Ecto neural progenitor cell (in vitro differentiated cells): ENCODE measurements at regions not wholly inside any gene's neighbourhood (a gene's known extent, or its start where the extent isn't known, plus 50 kb on each side); places are given as distances from the start of the nearest gene placed in this dataset.
"Not testable (repeated sequence)": the region's sequence is repeated elsewhere in the genome, so short reads cannot be mapped to it uniquely, and the experiment has no call there.

Experiments used
- DNase-seq: peaks from one replicate; pipeline ENCODE4 v3.0.0-alpha.2; 2018; ENCODE audit warnings: low spot score

DNA sequence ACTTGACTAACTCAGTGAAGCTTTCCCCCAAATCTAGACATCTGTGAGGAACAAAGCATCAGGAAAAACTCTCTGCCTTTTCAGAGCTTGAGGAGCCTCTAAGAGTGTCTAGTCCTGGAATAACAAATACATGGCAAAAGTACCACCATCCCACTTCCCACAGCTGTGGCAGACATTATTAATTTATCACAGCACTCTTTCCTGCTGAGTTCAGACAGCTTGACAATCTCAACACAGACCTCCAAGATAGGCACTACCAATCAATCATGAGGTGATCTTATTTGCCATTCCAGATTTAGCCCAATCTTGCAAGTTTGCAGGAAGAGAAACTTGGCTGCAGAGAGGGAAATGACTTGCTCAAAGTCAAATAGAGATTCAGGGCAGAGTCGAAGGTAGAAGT, 202.8 kb downstream of the MN1 start:
- no peak for DNase-seq

DNA sequence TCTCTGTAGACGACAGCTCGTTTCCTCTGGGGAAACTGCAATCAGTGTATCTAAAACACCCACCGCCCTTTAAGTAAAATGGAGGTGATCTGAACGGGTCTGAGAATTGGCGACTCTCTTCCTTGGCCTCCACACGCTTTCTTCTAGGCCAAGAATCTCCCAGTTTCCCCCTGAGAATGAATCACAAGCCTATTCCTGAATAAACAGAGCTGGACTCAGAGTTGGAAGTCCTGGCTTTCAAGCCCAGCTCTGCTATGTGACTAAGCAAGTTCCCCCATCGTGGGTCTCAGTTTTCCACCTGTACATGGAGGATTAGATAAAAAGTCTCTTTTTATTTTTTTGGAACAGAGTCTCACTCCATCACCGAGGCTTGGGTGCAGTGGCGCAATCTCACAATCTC, 200.4 kb downstream of the MN1 start:
- DNase-seq: no peak

DNA sequence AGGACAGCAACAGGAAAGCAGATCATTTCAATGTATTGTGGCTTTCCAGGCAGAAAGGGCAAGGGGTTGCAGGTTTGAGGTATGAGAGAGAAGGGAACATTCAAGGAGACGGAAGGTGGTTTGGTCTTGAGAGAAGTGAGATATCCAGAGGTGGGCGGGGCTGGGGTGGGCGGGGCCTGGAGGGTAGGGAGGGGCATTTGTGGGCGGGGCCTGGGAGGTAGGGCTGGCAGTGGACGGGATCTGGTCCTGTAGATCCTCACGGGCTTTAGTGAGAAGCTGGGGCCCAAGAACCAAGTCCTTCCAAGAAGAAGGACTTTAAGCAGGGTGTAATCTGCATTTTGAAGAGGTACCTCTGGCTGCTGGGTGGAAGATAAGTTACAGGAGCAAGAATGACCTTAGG, 199.2 kb downstream of the MN1 start:
- no peak for DNase-seq

DNA sequence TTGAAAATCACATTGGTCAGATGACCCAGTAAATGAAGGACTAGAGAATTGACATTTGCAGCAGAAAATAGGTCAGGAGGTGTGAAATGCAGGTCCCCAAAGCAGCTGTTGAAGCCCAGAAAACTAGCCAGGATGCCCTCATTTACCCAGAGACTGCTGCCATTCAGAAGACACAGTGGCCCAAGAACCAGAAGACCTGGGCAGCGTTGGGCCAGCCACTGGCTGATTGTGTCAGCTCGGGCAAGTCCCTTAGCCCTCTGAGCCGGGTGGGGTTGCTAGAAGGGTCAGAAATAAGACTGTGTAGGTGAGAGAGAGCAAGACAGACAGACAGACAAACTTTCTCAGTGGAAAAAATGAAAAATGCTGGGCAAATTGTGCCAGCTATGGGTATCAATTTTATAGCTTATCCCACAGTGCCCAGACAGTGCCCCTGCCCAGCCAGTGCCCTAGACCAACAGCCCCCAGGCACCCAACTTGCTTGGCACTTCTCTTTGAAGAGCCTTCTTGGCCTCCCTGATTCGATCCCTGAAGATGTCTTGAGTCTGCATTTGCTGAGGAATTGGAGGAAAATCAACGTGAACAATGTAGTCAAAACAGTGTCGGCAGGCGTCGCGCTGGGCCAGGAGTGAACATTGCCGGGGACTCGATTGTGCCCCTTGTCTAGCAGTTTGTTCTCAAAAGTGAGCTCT, 198.3 kb downstream of the MN1 start:
- DNase-seq: no peak

DNA sequence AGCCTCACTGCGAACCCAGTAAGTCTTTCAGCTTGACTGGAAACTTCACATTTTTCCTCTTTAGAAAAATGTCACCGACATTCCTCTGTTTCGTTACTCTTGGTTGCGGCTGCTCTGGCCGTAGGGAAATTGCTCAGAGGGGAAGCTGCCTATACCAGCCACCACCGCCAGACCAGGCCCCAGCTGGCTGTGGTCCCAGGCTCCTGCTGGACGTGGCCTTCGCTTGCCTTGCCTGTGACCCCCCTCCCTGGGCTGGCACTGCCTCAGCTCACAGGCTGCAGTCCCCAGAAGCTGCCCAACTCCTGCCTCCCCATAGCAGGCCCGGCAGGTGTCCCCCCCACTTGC, 197.8 kb downstream of the MN1 start:
- DNase-seq: no peak

DNA sequence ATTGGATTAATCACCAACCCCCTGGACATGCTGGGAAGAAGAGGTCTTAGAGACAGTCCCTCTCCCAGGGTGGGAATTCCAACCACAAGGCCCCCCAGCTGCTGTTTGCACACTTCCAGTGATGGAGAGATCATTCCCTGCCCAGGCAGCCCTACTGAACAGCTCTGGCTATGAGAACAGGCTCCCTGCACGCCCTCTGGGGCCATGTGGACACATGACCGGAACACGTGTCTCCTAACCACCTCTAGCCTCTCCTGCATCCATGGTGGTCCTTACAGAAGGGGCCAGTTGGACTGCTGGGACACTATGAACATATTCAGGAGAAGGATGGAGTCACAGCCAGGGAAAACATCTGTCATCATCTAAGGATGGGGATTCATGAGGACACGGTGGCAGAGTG, 196.2 kb downstream of the MN1 start:
- no peak for DNase-seq

DNA sequence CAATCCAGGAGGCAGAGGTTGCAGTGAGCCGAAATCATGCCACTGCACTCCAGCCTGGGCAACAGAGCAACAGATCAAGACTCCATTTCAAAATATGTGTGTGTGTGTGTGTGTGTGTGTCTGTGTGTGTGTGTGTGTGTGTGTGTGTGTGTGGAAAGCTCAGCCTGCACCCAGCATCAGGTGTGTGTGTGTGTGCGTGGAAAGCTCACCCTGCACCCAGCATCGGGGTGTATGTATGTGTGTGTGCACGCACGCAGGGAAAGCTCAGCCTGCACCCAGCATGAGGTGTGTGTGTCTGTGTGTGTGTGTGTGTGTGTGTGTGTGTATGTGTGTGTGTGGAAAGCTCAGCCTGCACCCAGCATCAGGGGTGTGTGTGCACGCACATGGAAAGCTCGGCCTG, 193.8 kb downstream of the MN1 start:
- DNase-seq: not testable (repeated sequence)

DNA sequence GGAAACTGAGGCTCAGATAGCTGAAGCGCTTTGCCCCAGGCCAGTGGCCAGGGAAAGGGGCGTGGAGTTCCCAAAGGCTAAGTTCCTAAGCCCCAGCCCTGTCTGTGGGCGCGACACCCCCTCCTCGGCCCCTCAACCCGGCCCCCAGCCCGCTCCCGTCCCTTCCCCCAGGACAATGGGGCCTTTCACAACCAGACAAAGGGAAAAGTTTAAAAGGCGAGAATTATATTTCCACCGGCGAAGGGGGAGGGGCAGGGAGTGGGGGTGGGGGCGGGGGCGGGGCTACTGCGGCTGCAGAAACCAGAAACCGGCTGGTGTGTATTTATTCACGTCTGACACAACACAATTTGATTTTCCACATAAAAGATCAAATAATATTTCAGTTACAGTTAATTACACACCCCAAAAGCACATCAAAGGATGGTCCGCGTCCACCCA, 192.1 kb downstream of the MN1 start:
- DNase-seq: no peak

DNA sequence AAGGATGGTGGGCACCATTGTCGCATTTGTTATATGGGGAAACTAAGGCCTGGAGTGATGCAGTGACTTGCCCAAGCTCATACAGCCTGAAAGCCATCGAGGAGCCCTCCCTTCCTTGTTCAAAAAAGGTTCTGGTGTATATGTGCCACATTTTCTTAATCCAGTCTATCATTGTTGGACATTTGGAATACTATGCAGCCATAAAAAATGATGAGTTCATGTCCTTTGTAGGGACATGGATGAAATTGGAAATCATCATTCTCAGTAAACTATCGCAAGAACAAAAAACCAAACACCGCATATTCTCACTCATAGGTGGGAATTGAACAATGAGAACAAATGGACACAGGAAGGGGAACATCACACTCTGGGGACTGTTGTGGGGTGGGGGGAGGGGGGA, 191.4 kb downstream of the MN1 start:
- DNase-seq: not testable (repeated sequence)

DNA sequence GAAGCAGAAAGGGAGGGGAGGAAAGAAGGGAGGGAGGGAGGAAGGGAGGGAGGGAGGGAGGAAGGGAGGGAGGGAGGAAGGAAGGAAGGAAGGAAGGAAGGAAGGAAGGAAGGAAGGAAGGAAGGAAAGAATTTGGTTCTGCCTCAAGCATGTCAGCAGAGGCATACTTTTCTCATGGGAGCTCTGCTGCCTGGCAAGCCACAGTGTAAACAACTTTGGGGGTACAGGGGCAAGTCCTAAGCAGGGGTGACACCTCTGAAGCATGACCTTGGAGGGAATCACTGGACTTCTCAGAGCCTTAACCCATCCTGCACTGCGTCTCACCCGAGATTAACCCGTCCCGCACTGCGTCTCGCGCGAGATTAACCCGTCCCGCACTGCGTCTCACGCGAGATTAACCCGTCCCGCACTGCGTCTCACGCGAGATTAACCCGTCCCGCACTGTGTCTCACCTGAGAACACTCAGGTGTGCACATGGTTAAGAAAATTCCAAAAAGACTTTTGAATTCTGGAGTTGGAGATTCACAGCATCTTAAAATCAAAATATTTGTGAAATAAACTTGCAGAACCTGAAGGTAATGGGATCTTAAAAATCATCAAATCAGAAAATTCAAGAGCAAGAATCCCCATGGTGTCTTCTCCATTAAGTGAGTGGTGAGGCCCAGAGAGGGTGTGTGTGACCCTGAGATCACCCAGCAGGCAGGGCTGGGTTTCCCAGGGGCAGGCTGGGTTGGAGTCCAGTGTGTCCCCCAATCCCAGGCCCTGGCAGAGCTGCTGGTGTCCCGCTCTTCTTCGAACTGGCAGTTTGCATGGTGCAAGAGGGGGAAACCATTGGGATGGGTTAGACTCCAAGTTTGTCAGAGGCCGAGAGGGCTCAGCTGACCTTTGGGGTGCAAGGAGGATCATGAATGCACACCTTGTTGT, 190.4 kb downstream of the MN1 start:
- no peak for DNase-seq

DNA sequence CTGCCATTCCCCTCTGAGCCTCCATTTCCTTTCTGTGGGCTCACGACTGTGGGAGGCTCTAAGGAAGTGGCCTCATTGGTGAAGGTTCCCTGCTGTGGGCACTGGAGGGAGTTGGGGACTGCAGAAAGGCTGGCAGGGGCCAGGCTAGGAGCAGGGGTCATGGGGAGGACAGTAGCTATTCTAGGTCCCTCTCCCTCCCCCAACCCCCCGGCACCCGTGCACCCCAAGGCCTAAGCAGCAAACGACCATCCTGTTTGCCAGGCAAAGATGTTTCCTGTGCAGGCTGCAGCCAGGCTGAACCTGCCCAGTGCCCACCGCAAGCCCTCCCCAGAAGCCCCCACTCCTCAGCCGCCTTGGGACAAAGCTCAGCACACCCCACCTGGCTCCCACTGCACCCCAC, 189.4 kb downstream of the MN1 start:
- DNase-seq: no peak

DNA sequence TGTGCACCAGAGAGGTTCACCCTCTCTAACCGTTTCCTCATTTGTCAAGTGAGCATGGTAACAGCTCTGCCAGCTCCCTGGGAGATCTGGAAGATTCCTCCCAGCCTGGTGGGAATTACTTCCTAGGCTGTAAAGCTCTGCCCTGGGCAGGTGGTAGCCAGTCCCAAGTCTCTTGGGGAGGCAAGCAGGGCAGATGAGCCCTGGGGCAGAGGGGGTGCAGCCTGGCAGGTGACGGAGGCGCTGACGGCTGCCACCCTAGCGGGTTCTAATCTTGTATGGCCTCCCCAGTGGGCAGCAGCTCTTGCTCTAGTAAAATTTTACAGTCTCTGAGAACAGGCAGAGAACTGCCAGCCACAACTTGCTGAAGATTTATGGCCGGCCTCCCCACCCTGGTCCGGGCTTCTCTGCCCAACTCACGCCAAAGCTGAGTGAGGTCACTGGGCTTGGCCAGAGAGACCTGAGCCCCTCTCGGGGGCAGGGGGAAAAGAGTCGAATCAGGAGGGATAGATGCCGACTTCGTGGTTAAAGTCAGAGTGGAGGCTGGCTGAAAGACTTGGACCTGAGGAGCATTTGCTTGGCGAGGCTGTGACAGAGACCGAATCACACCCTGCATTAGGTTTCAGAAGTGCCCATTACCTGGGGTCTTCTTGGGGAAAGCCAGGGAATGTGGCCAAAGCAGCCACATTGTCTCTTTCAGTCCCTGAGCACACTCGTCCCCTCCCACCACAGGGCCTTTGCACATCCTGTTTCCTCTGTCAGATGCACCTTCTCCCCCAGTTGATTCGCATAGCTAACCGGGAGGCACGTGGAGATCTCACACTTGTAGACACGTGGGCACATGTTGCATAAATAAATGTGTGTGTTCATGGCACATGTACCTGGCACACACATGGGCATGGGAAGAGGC, 188.2 kb downstream of the MN1 start:
- no peak for DNase-seq

DNA sequence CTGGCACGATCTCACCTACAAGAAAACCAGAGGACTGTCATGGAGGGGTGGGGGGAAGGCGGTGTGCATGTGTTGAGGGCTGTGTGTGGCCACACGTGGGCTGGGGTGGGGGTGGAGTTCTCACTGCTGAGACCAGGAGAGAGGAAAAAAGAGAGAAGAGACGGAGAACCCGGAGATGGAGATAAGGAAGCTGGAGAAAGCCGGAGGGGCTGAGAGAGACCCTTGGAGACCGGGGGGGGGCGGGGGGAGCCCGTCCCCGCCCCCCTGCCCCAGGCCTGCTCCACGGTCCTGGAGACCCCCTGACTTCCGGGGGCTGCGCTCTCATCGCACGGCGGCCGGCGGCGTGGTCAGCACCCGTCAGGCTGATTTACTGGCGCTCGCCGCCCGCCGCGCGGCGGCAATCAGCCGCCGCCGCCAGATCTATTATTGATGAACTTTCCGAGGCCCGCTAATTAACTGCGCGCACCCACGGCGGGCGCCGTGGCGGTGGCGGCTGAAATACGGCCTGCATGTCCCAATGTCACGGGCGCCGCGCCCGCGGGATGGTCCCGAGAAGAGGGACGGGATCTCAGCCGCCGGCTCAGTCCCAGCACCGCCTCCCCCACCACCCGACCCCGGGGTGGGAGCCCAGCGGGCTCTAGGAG, 187.4 kb downstream of the MN1 start:
- DNase-seq: no peak

DNA sequence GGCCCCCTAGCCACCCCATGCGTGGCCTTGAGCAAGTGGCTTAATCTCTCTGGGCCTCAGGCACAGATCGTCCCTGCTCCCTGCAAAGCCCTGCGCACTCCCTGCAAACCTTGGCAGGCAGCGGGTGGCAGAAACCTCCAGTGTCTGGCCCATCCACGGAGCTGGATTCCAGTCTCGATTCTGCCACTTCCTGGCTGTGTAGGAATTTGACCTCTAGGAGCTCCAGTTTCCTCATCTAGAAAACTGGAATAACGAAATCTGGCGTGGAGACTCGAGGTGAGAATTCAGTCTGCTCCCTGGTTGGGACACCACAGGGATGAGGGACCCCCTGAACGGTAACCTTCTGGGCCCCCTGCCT, 186.9 kb downstream of the MN1 start:
- no peak for DNase-seq

DNA sequence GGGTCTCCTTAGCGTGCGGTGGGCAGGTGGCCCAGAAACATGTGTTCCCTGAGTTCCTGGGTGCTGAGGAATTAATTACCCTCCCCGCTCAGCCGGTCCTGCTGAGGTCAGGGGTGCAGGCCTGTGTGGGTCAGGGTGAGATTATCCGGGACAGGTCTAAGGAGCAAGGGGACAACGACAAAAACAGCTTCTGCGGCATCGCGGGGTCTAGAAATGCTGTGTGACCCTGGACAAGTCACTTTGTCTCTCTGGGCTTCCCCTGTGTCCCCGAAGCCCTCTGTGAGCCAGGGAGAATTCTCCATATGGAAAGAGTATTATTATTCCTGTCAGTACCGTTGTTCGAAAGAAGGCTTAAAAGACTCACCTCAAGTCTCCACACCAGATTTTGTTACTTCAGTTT, 186.1 kb downstream of the MN1 start:
- no peak for DNase-seq

DNA sequence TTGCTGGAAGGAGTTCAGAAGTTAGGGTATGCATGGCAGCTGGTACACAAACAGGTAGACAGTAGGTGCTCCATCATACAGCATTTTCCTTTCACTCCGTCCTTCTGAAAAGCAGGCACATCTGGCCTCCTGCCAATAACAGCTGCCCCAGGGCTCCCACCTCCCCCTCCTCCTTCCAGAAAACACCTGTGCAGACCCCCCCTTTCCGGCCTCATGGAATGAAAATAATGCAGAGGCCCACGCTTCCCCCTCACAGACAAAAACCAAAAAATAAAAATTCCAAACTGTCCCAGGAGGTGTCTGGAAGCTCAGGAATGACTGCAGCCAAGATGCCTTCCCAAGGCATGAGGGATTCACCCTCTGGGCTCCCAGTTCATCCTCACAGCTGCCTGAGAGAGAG, 185.5 kb downstream of the MN1 start:
- DNase-seq: no peak

DNA sequence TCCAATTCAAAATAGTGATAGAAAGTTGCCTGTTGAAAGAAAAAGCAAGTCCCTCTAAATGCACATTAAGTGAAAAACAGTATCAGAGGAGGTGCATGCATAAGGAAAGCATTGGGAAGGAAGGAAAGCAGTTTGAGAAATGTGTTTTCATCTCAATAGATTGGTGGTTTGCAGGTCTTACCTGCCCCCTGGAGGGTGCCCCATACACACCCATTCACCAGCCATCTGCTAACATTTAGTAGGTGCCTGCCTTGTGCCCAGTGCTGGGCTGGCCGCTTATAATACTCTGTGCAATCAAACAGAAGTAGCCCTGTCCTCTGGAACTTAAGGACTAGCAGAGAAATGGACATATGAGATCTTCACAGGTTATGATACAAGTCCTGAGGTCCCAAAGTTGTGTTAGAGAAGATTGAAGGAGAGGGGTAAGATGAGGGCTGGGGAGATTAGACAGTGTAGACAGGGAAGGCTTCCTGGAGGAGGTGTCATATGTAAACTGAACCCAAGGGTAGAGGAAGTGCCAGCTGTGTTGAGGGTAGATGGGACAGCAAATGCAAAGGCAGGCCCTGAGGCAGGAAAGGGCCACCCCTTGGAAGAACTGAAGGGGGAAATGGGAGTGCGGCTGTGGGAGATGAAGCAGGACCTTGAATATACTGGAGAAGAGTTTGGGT, 184.2 kb downstream of the MN1 start:
- no peak for DNase-seq

DNA sequence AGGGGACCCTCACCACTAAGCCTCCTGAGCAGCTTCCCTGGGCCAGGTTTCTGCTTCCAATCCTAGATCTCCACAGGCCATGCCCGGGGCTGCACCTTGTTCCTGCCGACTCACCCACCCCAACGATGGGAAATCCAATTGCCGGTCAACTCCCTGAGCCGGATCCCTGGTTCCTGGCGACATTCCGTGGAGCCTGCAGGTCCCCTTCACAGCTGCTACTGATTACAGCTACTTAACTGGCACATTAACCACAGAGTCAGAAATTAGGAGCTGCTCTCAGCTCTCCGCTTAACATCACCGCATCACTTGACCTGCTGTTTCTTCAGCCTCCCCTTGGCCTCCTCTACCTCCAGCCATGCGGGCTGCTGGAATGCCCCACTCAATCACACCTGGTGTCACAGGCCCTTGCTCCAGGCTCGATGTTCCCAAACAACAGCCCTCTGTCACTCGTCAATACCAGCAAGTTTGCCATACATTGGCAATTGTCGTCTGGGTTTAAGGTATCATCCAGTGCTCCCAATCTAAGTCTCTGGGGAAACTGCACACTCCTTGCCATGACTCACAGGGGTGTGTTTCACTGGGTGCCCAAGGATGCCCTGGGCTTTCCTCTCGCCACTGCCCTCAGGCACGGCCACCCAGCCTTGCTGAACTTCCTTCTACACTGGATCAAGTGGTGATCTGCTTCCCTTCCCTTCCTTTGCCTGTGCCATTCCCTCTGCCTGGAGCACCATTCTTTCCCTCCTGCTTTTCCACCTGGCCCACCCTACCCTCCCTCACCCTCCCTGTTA, 181.0 kb downstream of the MN1 start:
- no peak for DNase-seq

DNA sequence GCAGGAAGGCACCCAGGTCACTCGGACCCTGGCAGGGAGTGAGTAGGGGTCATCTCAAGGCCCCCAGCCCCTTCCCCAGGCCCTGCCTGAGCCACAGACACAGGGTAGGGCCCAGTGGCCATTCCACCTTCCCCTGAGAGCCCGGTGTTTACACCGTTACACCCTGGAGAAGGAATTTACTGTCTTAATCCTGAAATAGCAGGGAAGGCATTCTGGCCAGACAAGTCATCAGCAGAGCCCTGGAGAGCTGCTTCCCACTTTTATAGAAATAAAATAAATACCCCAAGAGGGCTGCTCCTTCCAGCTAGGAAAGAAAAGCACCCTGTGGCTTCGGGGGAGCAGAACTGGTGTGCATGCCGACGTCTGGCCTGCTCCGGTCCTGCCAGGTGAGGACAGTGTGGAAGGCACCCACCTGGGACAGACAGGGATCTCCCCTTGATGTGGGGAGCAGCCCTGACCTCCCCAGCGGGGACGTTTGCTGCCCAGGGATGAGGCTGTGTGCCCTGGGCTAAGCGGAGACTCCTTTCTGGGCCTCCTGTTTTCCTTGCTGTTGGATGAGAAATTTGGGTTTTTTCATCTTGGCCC, 180.0 kb downstream of the MN1 start:
- DNase-seq: no peak

DNA sequence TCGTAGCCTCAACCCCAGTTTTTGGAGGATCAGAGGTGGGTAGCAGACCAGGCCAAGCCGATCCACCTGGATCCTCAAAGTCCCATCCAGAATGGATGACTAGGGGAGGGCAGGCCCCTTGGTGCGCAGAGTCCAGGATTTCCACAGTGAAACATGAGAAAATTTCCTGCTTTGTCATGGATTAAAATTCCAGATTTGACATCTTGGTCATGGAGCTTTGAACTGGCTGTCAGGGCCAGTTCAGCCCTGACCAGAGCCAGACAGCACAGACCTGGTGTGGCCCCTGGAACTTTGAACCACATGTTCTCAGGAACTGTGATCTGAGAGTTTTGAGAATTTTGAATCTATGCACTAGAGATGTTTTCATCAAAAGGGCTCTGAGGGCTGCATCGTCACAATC, 177.5 kb downstream of the MN1 start:
- no peak for DNase-seq
